Uterus (tissue), 3 donors: ENCODE measurements at regions not wholly inside any gene's neighbourhood (a gene's known extent, or its start where the extent isn't known, plus 50 kb on each side); places are given as distances from the start of the nearest gene placed in this dataset.

ENCODE experiments used
- DNase-seq, 2 donors: peaks; one replicate each; pipeline ENCODE4 v3.0.0-alpha.2; 2019 to 2020
- H3K27ac ChIP-seq, 2 donors: fragments of 200-600 bp; sonication (generic); 1 replicate in 1 of 2; 2 replicates in 1 of 2; pipeline ENCODE4 v1.5.1; 2016 to 2018
- H3K27me3 ChIP-seq, 2 donors: fragments of 200-600 bp; sonication (generic); one replicate each; pipeline ENCODE4 v1.5.1; 2018 to 2019; ENCODE audit warnings: control low read depth in 1 of 2
- H3K36me3 ChIP-seq, 2 donors: fragments of 200-600 bp; sonication (generic); one replicate each; pipeline ENCODE4 v1.5.1; 2019; ENCODE audit warnings: control low read depth in 1 of 2
- H3K4me1 ChIP-seq, 2 donors: fragments of 200-600 bp; sonication (generic); one replicate each; pipeline ENCODE4 v1.5.1; 2018 to 2019; ENCODE audit warnings: control low read depth in 1 of 2
- H3K4me3 ChIP-seq, 2 donors: fragments of 200-600 bp; sonication (generic); 1 replicate in 1 of 2; 2 replicates in 1 of 2; pipeline ENCODE4 v1.5.1; 2018 to 2019; ENCODE audit warnings: mild to moderate bottlenecking in 1 of 2
- H3K9me3 ChIP-seq, 2 donors: fragments of 200-600 bp; sonication (generic); one replicate each; pipeline ENCODE4 v1.5.1; 2019; ENCODE audit warnings: control low read depth in 1 of 2
- CTCF ChIP-seq, 4 experiments: fragments of 200-600 bp in 2 of 4; fragments of 450-650 bp in 2 of 4; sonication (generic) in 2 of 4; IDR thresholded peaks; one replicate each; pipeline ENCODE4 v1.5.1; 2016 to 2019; ENCODE audit warnings: antibody characterized with exemption in 4 of 4, mild to moderate bottlenecking in 2 of 4, moderate library complexity in 1 of 4
- POLR2A ChIP-seq, 2 donors: fragments of 450-650 bp; IDR thresholded peaks; one replicate each; pipeline ENCODE4 v1.6.1; 2016; ENCODE audit warnings: antibody characterized with exemption in 2 of 2, mild to moderate bottlenecking in 1 of 2, moderate library complexity in 1 of 2
- intact Hi-C: fragments of 100-400 bp; cut with DNase I; formaldehyde crosslinking; loops from one replicate; pipeline ENCODE4 v1.15.1; 2023; ENCODE audit warnings: low total_unique reads
- donor health status: DM: yes; HTN: yes; CAD: no.

- intact Hi-C loops, result no loop called here
These were observed 259.9 kb upstream of the THSD7B start for GRCh38 chr2:136505462-136505861.

GRCh38 chr2:136502660-136503059 is 262.7 kb upstream of the THSD7B start:
- H3K36me3 ChIP-seq, result no peaks in the 10 kb centered on the region
- H3K4me1 ChIP-seq, result no peaks in the 10 kb centered on the region
- no peaks in the 10 kb centered on the region for H3K9me3 ChIP-seq
- H3K27me3 ChIP-seq, result no peaks in the 10 kb centered on the region
- DNase-seq, result no peak
- TF ChIP-seq POLR2A (IDR thresholded peaks at IDR 0.05) (no peak), CTCF (IDR thresholded peaks at IDR 0.05) (no peak)
- H3K27ac ChIP-seq, result no peak overlapping the region
- intact Hi-C loops, result no loop called here
- H3K4me3 ChIP-seq, result no peak overlapping the region

More at GRCh38 chr2:136505462-136505861, 259.9 kb upstream of the THSD7B start:
- no peak overlapping the region for H3K27ac ChIP-seq
- no peaks in the 10 kb centered on the region for H3K9me3 ChIP-seq
- H3K36me3 ChIP-seq, result no peaks in the 10 kb centered on the region
- TF ChIP-seq CTCF (IDR thresholded peaks at IDR 0.05), result no peak
- TF ChIP-seq POLR2A (IDR thresholded peaks at IDR 0.05), result no peak
- no peaks in the 10 kb centered on the region for H3K27me3 ChIP-seq
- no peaks in the 10 kb centered on the region for H3K4me1 ChIP-seq
- H3K4me3 ChIP-seq, result no peak overlapping the region
- no peak for DNase-seq

GRCh38 chr2:136497709-136498108 is 267.6 kb upstream of the THSD7B start:
- intact Hi-C loops, result no loop called here
- no peaks in the 10 kb centered on the region for H3K27me3 ChIP-seq
- H3K9me3 ChIP-seq, result no peaks in the 10 kb centered on the region
- H3K4me3 ChIP-seq, result no peak overlapping the region
- no peaks in the 10 kb centered on the region for H3K4me1 ChIP-seq
- H3K27ac ChIP-seq, result no peak overlapping the region
- no peak for TF ChIP-seq POLR2A (IDR thresholded peaks at IDR 0.05)
- no peaks in the 10 kb centered on the region for H3K36me3 ChIP-seq
- no peak for DNase-seq

- Histone ChIP-seq H3K36me3 (no peaks in the 10 kb centered on the region), H3K4me3 (no peak overlapping the region), H3K27ac (no peak overlapping the region), H3K4me1 (no peaks in the 10 kb centered on the region), H3K9me3 (no peaks in the 10 kb centered on the region), H3K27me3 (no peaks in the 10 kb centered on the region)
- TF ChIP-seq CTCF (IDR thresholded peaks at IDR 0.05) (no peak), POLR2A (IDR thresholded peaks at IDR 0.05) (no peak)
- no peak for DNase-seq
- intact Hi-C loops, result no loop called here
These were observed 268.4 kb upstream of the THSD7B start for GRCh38 chr2:136496966-136497365.

GRCh38 chr2:136495636-136496035 is 269.7 kb upstream of the THSD7B start:
- Histone ChIP-seq H3K36me3 (no peaks in the 10 kb centered on the region), H3K27me3 (no peaks in the 10 kb centered on the region), H3K27ac (no peak overlapping the region), H3K4me3 (no peak overlapping the region), H3K4me1 (no peaks in the 10 kb centered on the region), H3K9me3 (no peaks in the 10 kb centered on the region)
- DNase-seq, result no peak
- no peak for TF ChIP-seq CTCF (IDR thresholded peaks at IDR 0.05)
- no peak for TF ChIP-seq POLR2A (IDR thresholded peaks at IDR 0.05)
- intact Hi-C loops, result no loop called here

GRCh38 chr2:136492901-136493300 is 272.4 kb upstream of the THSD7B start:
- no peak for TF ChIP-seq CTCF (IDR thresholded peaks at IDR 0.05)
- TF ChIP-seq POLR2A (IDR thresholded peaks at IDR 0.05), result no peak
- intact Hi-C loops, result no loop called here
- H3K27ac ChIP-seq, result no peak overlapping the region
- H3K9me3 ChIP-seq, result no peaks in the 10 kb centered on the region
- no peak overlapping the region for H3K4me3 ChIP-seq
- H3K4me1 ChIP-seq, result no peaks in the 10 kb centered on the region
- H3K27me3 ChIP-seq, result no peaks in the 10 kb centered on the region
- H3K36me3 ChIP-seq, result no peaks in the 10 kb centered on the region
- DNase-seq, result no peak
